HepG2 (cell line): ENCODE measurements at regions not wholly inside any gene's neighbourhood (a gene's known extent, or its start where the extent isn't known, plus 50 kb on each side); places are given as distances from the start of the nearest gene placed in this dataset.

ENCODE experiments used
- ATAC-seq: fragments of 200-7000 bp; cut with Tn5 transposase; 3 replicates; pipeline ENCODE4 v1.9.1; 2020; ENCODE audit warnings: mild to moderate bottlenecking, moderate library complexity
- BruUV-seq: library from RNA; stranded (reverse); fragments of 400-500 nt; replicated peaks from 2 replicates; lab custom pipeline; 2021; lab: Mats Ljungman, UMichigan
- CTCF ChIA-PET: fragments of 300-600 bp; formaldehyde crosslinking; extraction: SDS; loops from one replicate; lab custom pipeline; 2021; ENCODE audit warnings: low total read pairs, inconsistent platforms, low intra/inter-chr PET ratio; lab: Yijun Ruan, JAX
- POLR2A ChIA-PET: fragments of 350-600 bp; sonication (Branson Sonifier 250); formaldehyde crosslinking; loops from one replicate; lab custom pipeline; 2020; ENCODE audit warnings: antibody characterized with exemption, inconsistent platforms; lab: Yijun Ruan, JAX
- DNase-seq: peaks from one replicate; pipeline ENCODE4 v3.0.0-alpha.2; 2015; ENCODE audit warnings: low spot score
- FAIRE-seq: peaks from 3 replicates; lab custom pipeline; 2011; peaks lifted over from hg19 to GRCh38; lab: Jason Lieb, UNC
- H2AFZ ChIP-seq: one replicate; pipeline ENCODE4 v1.6.1; 2011; ENCODE audit warnings: low read length, inconsistent platforms
- H3K27ac ChIP-seq: fragments of 300-600 bp; 3 replicates; pipeline ENCODE4 v1.8.0; 2011; ENCODE audit warnings: mixed run types, mild to moderate bottlenecking, mixed read lengths, low read length, inconsistent platforms; ENCODE audit not compliant: insufficient read depth; ENCODE audit errors: extremely low read length
- H3K27me3 ChIP-seq, 2 experiments: fragments of 200-600 bp in 1 of 2; 2 replicates in 1 of 2; 3 replicates in 1 of 2; pipeline versions ENCODE4 v1.6.0 to v1.8.0; 2011; ENCODE audit warnings: low read length in 2 of 2, mild to moderate bottlenecking in 2 of 2, moderate library complexity in 2 of 2, inconsistent platforms in 1 of 2; ENCODE audit not compliant: insufficient read depth in 2 of 2, control insufficient read depth in 1 of 2
- H3K36me3 ChIP-seq, 2 experiments: fragments of 200-600 bp in 1 of 2; replicated peaks in 1 of 2; 2 replicates in 1 of 2; 3 replicates in 1 of 2; pipeline versions ENCODE4 v1.5.1 to v1.8.0; 2011; ENCODE audit warnings: low read length in 2 of 2, inconsistent platforms in 1 of 2; ENCODE audit not compliant: insufficient read depth in 2 of 2, control insufficient read depth in 1 of 2
- H3K4me1 ChIP-seq: 2 replicates; pipeline ENCODE4 v1.5.1; 2012; ENCODE audit warnings: low read length, inconsistent platforms; ENCODE audit not compliant: insufficient read depth
- H3K4me2 ChIP-seq: 2 replicates; pipeline ENCODE4 v1.6.0; 2011; ENCODE audit warnings: low read depth, low read length, inconsistent platforms
- H3K4me3 ChIP-seq, 3 experiments: fragments of 200-600 bp in 1 of 3; sonication (generic), shearing (Covaris generic) in 1 of 3; replicated peaks in 1 of 3; 2 replicates each; pipeline ENCODE4 v1.5.1; 2011 to 2016; ENCODE audit warnings: low read length in 3 of 3, inconsistent platforms in 2 of 3, low read depth in 2 of 3, mild to moderate bottlenecking in 2 of 3, control low read depth in 1 of 3, mixed read lengths in 1 of 3; ENCODE audit not compliant: insufficient read depth in 1 of 3
- H3K79me2 ChIP-seq: one replicate; pipeline ENCODE4 v1.6.1; 2011; ENCODE audit warnings: low read length, inconsistent platforms; ENCODE audit not compliant: insufficient read depth
- H3K9ac ChIP-seq: 2 replicates; pipeline ENCODE4 v1.6.0; 2011; ENCODE audit warnings: mild to moderate bottlenecking, low read depth, low read length, inconsistent platforms; ENCODE audit not compliant: insufficient read depth
- H3K9me3 ChIP-seq: 2 replicates; pipeline ENCODE4 v1.5.1; 2012; ENCODE audit warnings: mild to moderate bottlenecking, low read length
- H4K20me1 ChIP-seq: 2 replicates; pipeline ENCODE4 v1.6.0; 2011; ENCODE audit warnings: inconsistent platforms, mild to moderate bottlenecking, low read length, moderate library complexity; ENCODE audit not compliant: insufficient read depth
- ATM ChIP-seq: fragments of 450-650 bp; IDR thresholded peaks from 2 replicates; pipeline ENCODE4 v1.7.1; 2017; ENCODE audit warnings: mild to moderate bottlenecking, borderline replicate concordance
- FOXO1 ChIP-seq: sonication (generic); formaldehyde crosslinking; IDR thresholded peaks from 2 replicates; pipeline ENCODE4 v1.4.0; 2020; ENCODE audit warnings: missing genetic modification reagents
- GLI4 ChIP-seq: sonication (generic); formaldehyde crosslinking; IDR thresholded peaks from 2 replicates; pipeline ENCODE4 v1.5.1; 2020; ENCODE audit warnings: missing genetic modification reagents, mild to moderate bottlenecking, moderate library complexity, borderline replicate concordance
- GTF2F1 ChIP-seq: fragments of 150-350 bp; IDR thresholded peaks from 2 replicates; pipeline ENCODE4 v1.6.1; 2014; ENCODE audit warnings: low read length
- HNRNPL ChIP-seq: fragments of 200-400 bp; formaldehyde crosslinking; IDR thresholded peaks from 2 replicates; pipeline ENCODE4 v1.6.1; 2017; ENCODE audit warnings: mild to moderate bottlenecking, low read depth, low read length
- JUND ChIP-seq: sonication (generic); formaldehyde crosslinking; IDR thresholded peaks from 2 replicates; pipeline ENCODE4 v1.8.0; 2022; ENCODE audit warnings: mild to moderate bottlenecking, missing genetic modification reagents
- SIN3B ChIP-seq: fragments of 150-350 bp; IDR thresholded peaks from 2 replicates; pipeline ENCODE4 v1.6.1; 2014; ENCODE audit warnings: low read length
- ZC3H4 ChIP-seq: sonication (generic); formaldehyde crosslinking; IDR thresholded peaks from 2 replicates; pipeline ENCODE4 v1.4.0; 2020; ENCODE audit warnings: missing genetic modification reagents, borderline replicate concordance
- ZNF296 ChIP-seq: sonication (generic); formaldehyde crosslinking; conservative IDR thresholded peaks from 2 replicates; pipeline ENCODE4 v1.5.0; 2020; ENCODE audit warnings: mild to moderate bottlenecking, missing genetic modification reagents
- ZNF318 ChIP-seq: sonication (generic); formaldehyde crosslinking; IDR thresholded peaks from 2 replicates; pipeline ENCODE4 v1.4.0; 2020; ENCODE audit warnings: mild to moderate bottlenecking, missing genetic modification reagents
- ZNF431 ChIP-seq: sonication (generic); formaldehyde crosslinking; IDR thresholded peaks from 2 replicates; pipeline ENCODE4 v1.9.0; 2022; ENCODE audit warnings: missing genetic modification reagents, low read depth, mild to moderate bottlenecking, borderline replicate concordance
- ZNF709 ChIP-seq: sonication (generic); formaldehyde crosslinking; IDR thresholded peaks from 2 replicates; pipeline ENCODE4 v1.5.0; 2020; ENCODE audit warnings: mild to moderate bottlenecking, missing genetic modification reagents
- ZNF777 ChIP-seq: sonication (generic); formaldehyde crosslinking; IDR thresholded peaks from 2 replicates; pipeline ENCODE4 v1.4.0; 2020; ENCODE audit warnings: missing genetic modification reagents
- ZNF83 ChIP-seq: sonication (generic); formaldehyde crosslinking; IDR thresholded peaks from 2 replicates; pipeline ENCODE4 v1.4.0; 2020; ENCODE audit warnings: missing genetic modification reagents, mild to moderate bottlenecking, borderline replicate concordance
- WGBS: methylation state at CpG from one replicate; pipeline ENCODE4 v1.1.6; 2017; ENCODE audit warnings: low lambda C conversion rate; 5-methylcytosine and 5-hydroxymethylcytosine counted together
- in situ Hi-C: cut with HindIII; loops from 2 replicates; pipeline ENCODE4 v1.10.0; 2017; ENCODE audit warnings: low pct_unique_long_range_greater_than_20kb; ENCODE audit not compliant: extremely low pct_ligation_motif_present
- intact Hi-C: fragments of 100-400 bp; cut with micrococcal nuclease; formaldehyde crosslinking; loops from one replicate; pipeline ENCODE4 v1.10.0; 2022; ENCODE audit not compliant: unreplicated experiment
- TF ChIP-seq, protein P1 (sequence below): sonication (generic); formaldehyde crosslinking; IDR thresholded peaks from 2 replicates; pipeline ENCODE4 v1.8.0; 2022; ENCODE audit warnings: mild to moderate bottlenecking, missing genetic modification reagents, moderate library complexity
- TF ChIP-seq, protein P2 (sequence below): sonication (generic); formaldehyde crosslinking; IDR thresholded peaks from 2 replicates; pipeline ENCODE4 v1.8.1; 2023; ENCODE audit warnings: mild to moderate bottlenecking, missing genetic modification reagents, borderline replicate concordance

- no peak for TF ChIP-seq FOXO1 (CRISPR knock-in tag)
- no peak for TF ChIP-seq ZNF709 (CRISPR knock-in tag)
- TF ChIP-seq, all 625 proteins: peak for 0
These were observed 439.3 kb upstream of the CDH8 start (continued) for GRCh38 chr16:62475573-62475972.

DNA sequence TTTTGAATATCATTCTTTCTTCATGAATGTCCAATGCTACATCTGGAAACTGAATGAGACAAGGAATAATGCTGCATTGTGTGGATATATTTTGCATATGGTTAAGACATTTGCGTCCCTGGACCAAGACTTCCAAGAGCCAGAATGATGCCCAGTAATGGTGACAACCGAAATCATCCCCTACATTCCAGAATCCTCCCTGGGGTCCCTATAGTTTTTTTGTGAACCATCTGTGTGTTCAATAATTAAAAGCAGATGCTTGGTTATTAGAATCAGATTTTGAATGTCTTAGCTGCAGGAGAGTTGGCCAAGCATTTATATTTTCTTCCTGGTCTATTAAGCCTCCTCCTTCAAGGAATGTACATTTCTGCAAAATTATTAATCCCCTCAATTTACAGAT, 426.7 kb upstream of the CDH8 start:
- peaks cover 84% of the 10 kb centered on the region for H3K9me3 ChIP-seq
- DNase-seq (no peak), ATAC-seq (no peak), FAIRE-seq (no peak)
- no peaks in the 10 kb centered on the region for H3K4me1 ChIP-seq
- no peaks in the 10 kb centered on the region for H3K79me2 ChIP-seq
- ChIA-PET POLR2A (no interaction called here), CTCF (no interaction called here)
- H3K27ac ChIP-seq: no peak overlapping the region
- no peak overlapping the region for H3K4me2 ChIP-seq
- in situ Hi-C loops: no loop called here
- WGBS: 0% methylated on average over 2 of the region's 2 CpGs
- H4K20me1 ChIP-seq: no peaks in the 10 kb centered on the region
- no peaks in the 10 kb centered on the region for H3K36me3 ChIP-seq
- H3K27me3 ChIP-seq: no peaks in the 10 kb centered on the region
- intact Hi-C loops: no loop called here
- BruUV-seq: no TSS peak
- no peak overlapping the region for H3K4me3 ChIP-seq
- H2AFZ ChIP-seq: no peak overlapping the region
- no peak overlapping the region for H3K9ac ChIP-seq
- TF ChIP-seq ZNF777 (CRISPR knock-in tag) (no peak), ATM (no peak), JUND (CRISPR knock-in tag) (no peak), ZNF431 (CRISPR knock-in tag) (no peak), ZNF318 (CRISPR knock-in tag) (no peak), ZNF83 (CRISPR knock-in tag) (no peak), SIN3B (no peak), HNRNPL (no peak), ZNF296 (CRISPR knock-in tag) (no peak), GLI4 (CRISPR knock-in tag) (no peak), GTF2F1 (no peak), ZC3H4 (CRISPR knock-in tag) (no peak)
- TF ChIP-seq, protein P1, sequence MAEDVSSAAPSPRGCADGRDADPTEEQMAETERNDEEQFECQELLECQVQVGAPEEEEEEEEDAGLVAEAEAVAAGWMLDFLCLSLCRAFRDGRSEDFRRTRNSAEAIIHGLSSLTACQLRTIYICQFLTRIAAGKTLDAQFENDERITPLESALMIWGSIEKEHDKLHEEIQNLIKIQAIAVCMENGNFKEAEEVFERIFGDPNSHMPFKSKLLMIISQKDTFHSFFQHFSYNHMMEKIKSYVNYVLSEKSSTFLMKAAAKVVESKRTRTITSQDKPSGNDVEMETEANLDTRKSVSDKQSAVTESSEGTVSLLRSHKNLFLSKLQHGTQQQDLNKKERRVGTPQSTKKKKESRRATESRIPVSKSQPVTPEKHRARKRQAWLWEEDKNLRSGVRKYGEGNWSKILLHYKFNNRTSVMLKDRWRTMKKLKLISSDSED (CRISPR knock-in tag): no peak
- TF ChIP-seq, protein P2, sequence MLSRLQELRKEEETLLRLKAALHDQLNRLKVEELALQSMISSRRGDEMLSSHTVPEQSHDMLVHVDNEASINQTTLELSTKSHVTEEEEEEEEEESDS (CRISPR knock-in tag): no peak
